ENCODE measurements at regions not wholly inside any gene's neighbourhood (a gene's known extent, or its start where the extent isn't known, plus 50 kb on each side); places are given as distances from the start of the nearest gene placed in this dataset.

- WGBS, 2 donors (ENCODE audit: low coverage in 1 of 2), result 51 to 88% methylated on average over 1 to 3 of the region's 3 CpGs
- TF ChIP-seq POLR2AphosphoS5 (IDR thresholded peaks at IDR 0.05) (no peak), POLR2A (IDR thresholded peaks at IDR 0.05) (no peak), EP300 (IDR thresholded peaks at IDR 0.05) (no peak), CTCF (IDR thresholded peaks at IDR 0.05) (no peak)
- no peaks in the 10 kb centered on the region for H3K9me3 ChIP-seq
- peaks cover 0 to 6% (median 3%) of the 10 kb centered on the region in 3 donors for H3K4me1 ChIP-seq
- no peaks in the 10 kb centered on the region for H3K36me3 ChIP-seq
- H3K4me3 ChIP-seq, result no peak overlapping the region
- no peak overlapping the region for H3K27ac ChIP-seq
- no peaks in the 10 kb centered on the region for H3K27me3 ChIP-seq
- ATAC-seq, result no peak
These were observed 144.0 kb downstream of the SEC23A start for GRCh38 chr14:38959021-38959420.

DNA sequence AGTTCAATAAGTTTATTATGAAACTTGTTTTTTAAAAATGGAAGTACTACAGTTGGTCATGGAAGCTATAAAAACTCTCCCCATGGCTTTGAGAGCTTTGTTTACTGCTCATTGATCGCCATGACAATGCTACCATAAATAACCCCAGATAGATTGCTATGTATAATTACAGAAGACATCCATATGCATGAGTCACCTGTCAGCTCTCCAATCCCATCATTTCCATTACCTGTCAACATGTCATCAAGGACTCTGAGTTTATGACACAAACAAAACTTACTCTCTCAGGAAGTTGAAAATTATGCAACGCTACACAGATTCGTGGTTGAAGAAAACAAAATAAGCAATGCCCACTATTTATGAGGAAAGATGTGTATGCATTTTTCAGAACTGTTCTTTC lies 144.4 kb downstream of the SEC23A start:
- H3K4me3 ChIP-seq, result no peak overlapping the region
- TF ChIP-seq CTCF (IDR thresholded peaks at IDR 0.05), result no peak
- TF ChIP-seq POLR2A (IDR thresholded peaks at IDR 0.05), result no peak
- no peak for TF ChIP-seq POLR2AphosphoS5 (IDR thresholded peaks at IDR 0.05)
- TF ChIP-seq EP300 (IDR thresholded peaks at IDR 0.05), result no peak
- no peaks in the 10 kb centered on the region for H3K9me3 ChIP-seq
- no peaks in the 10 kb centered on the region for H3K36me3 ChIP-seq
- H3K4me1 ChIP-seq, result peaks cover 0 to 6% (median 3%) of the 10 kb centered on the region in 3 donors
- no peaks in the 10 kb centered on the region for H3K27me3 ChIP-seq
- WGBS, 2 donors (ENCODE audit: low coverage in 1 of 2), result 75 to 90% methylated on average over 3 of the region's 3 CpGs
- ATAC-seq, result no peak
- no peak overlapping the region for H3K27ac ChIP-seq

- Histone ChIP-seq H3K9me3 (no peaks in the 10 kb centered on the region), H3K27me3 (no peaks in the 10 kb centered on the region), H3K27ac (no peak overlapping the region), H3K4me3 (no peak overlapping the region), H3K36me3 (no peaks in the 10 kb centered on the region), H3K4me1 (peaks cover 0 to 9% (median 0%) of the 10 kb centered on the region in 3 donors)
- 7 to 50% methylated on average over 1 of the region's 1 CpG for WGBS, 2 donors (ENCODE audit: low coverage in 1 of 2)
- no peak for TF ChIP-seq POLR2AphosphoS5 (IDR thresholded peaks at IDR 0.05)
- TF ChIP-seq POLR2A (IDR thresholded peaks at IDR 0.05), result no peak
- no peak for TF ChIP-seq EP300 (IDR thresholded peaks at IDR 0.05)
- TF ChIP-seq CTCF (IDR thresholded peaks at IDR 0.05), result no peak
- no peak for ATAC-seq
These were observed 151.6 kb downstream of the SEC23A start for GRCh38 chr14:38951451-38951850.

- H3K9me3 ChIP-seq, result no peaks in the 10 kb centered on the region
- ATAC-seq, result no peak
- no peaks in the 10 kb centered on the region for H3K36me3 ChIP-seq
- TF ChIP-seq POLR2A (IDR thresholded peaks at IDR 0.05) (no peak), CTCF (IDR thresholded peaks at IDR 0.05) (no peak), POLR2AphosphoS5 (IDR thresholded peaks at IDR 0.05) (no peak), EP300 (IDR thresholded peaks at IDR 0.05) (no peak)
- WGBS, 2 donors (ENCODE audit: low coverage in 1 of 2), result 73 to 77% methylated on average over 3 to 4 of the region's 4 CpGs
- peaks cover 0 to 9% (median 0%) of the 10 kb centered on the region in 3 donors for H3K4me1 ChIP-seq
- H3K4me3 ChIP-seq, result no peak overlapping the region
- no peaks in the 10 kb centered on the region for H3K27me3 ChIP-seq
- H3K27ac ChIP-seq, result no peak overlapping the region
These were observed 152.4 kb downstream of the SEC23A start for GRCh38 chr14:38950676-38951075.

DNA sequence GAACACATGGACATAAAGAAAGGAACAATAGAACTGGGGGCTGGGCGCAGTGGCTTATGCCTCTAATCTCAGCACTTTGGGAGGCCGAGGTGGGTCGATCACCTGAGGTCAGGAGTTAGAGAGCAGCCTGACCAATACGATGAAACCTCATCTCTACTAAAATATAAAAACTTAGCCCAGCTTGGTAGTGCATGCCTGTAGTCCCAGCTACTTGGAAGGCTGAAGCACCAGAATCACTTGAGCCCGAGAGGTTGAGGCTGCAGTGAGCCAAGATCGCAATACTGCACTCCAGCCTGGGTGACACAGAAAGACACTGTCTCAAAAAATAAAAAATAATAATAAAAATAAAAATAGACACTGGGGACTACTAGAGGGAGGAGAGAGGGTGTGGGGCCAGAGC lies 154.5 kb downstream of the SEC23A start:
- Histone ChIP-seq H3K27me3 (no peaks in the 10 kb centered on the region), H3K27ac (no peak overlapping the region), H3K4me3 (no peak overlapping the region), H3K9me3 (no peaks in the 10 kb centered on the region), H3K4me1 (peaks cover 0 to 9% (median 0%) of the 10 kb centered on the region in 3 donors), H3K36me3 (no peaks in the 10 kb centered on the region)
- ATAC-seq, result no peak
- no peak for TF ChIP-seq EP300 (IDR thresholded peaks at IDR 0.05)
- TF ChIP-seq POLR2A (IDR thresholded peaks at IDR 0.05), result no peak
- no peak for TF ChIP-seq POLR2AphosphoS5 (IDR thresholded peaks at IDR 0.05)
- TF ChIP-seq CTCF (IDR thresholded peaks at IDR 0.05), result no peak
- WGBS, 2 donors (ENCODE audit: low coverage in 1 of 2), result 79 to 93% methylated on average over 4 to 6 of the region's 6 CpGs

Data from gastroesophageal sphincter (tissue), 4 donors.